ENCODE measurements at regions not wholly inside any gene's neighbourhood (a gene's known extent, or its start where the extent isn't known, plus 50 kb on each side); places are given as distances from the start of the nearest gene placed in this dataset.

GRCh38 chr1:29672416-29673227 is 436.3 kb downstream of the PTPRU start (continued):
- no peak for TF ChIP-seq SREBF2 (IDR thresholded peaks at IDR 0.05)

- no peak for TF ChIP-seq ZSCAN20 (CRISPR knock-in tag; IDR thresholded peaks at IDR 0.05)
- TF ChIP-seq HMGXB4 (CRISPR knock-in tag; IDR thresholded peaks at IDR 0.05; ENCODE audit: borderline replicate concordance): no peak
- no peak for TF ChIP-seq CHD2 (IDR thresholded peaks at IDR 0.05; ENCODE audit: low read length, partially characterized antibody)
- TF ChIP-seq GATA3 (IDR thresholded peaks at IDR 0.05; ENCODE audit: borderline replicate concordance): no peak
- FAIRE-seq (no peak), ATAC-seq (no peak), DNase-seq (ENCODE audit: low read depth in 1 of 2, low spot score in 1 of 2) (no peak)
- ChIA-PET CTCF (no interaction called here), POLR2A (no interaction called here)
- 47% methylated on average over 7 of the region's 14 CpGs for WGBS (ENCODE audit: missing lambda C conversion rate)
- no peak overlapping the region for H3K27ac ChIP-seq
- no peak overlapping the region for H3K4me2 ChIP-seq
- no peaks in the 10 kb centered on the region for H3K4me1 ChIP-seq
- H3K4me3 ChIP-seq: no peak overlapping the region
- no peaks in the 10 kb centered on the region for H3K9me3 ChIP-seq
Observed at GRCh38 chr1:29671446-29672356, 435.4 kb downstream of the PTPRU start.

- H3K27ac ChIP-seq: no peak overlapping the region
- no peak overlapping the region for H3K4me3 ChIP-seq
- TF ChIP-seq FOSL2 (IDR thresholded peaks at IDR 0.05): no peak
- no peak for TF ChIP-seq FOSL2 (CRISPR knock-in tag; IDR thresholded peaks at IDR 0.05)
- TF ChIP-seq ZSCAN20 (CRISPR knock-in tag; IDR thresholded peaks at IDR 0.05): no peak
- no peak for TF ChIP-seq E2F6 (IDR thresholded peaks at IDR 0.05; ENCODE audit: borderline replicate concordance, low read depth)
- TF ChIP-seq PHF8 (IDR thresholded peaks at IDR 0.05; ENCODE audit: borderline replicate concordance, low read depth): no peak
- TF ChIP-seq USF2 (IDR thresholded peaks at IDR 0.05): no peak
- no peak for TF ChIP-seq ESRRA (IDR thresholded peaks at IDR 0.05; ENCODE audit: borderline replicate concordance, low read length)
- no peak for TF ChIP-seq NFE2L2 (conservative IDR thresholded peaks at IDR 0.05; ENCODE audit: low read length)
- no peak for TF ChIP-seq BHLHE40 (IDR thresholded peaks at IDR 0.05; ENCODE audit: low read depth, low read length)
- no peak for TF ChIP-seq MAX (IDR thresholded peaks at IDR 0.05)
- TF ChIP-seq HDAC2 (IDR thresholded peaks at IDR 0.05): no peak
- TF ChIP-seq REST (IDR thresholded peaks at IDR 0.05): no peak
- TF ChIP-seq HEYL (CRISPR knock-in tag; IDR thresholded peaks at IDR 0.05): no peak
- no peak for TF ChIP-seq HES2 (IDR thresholded peaks at IDR 0.05)
- TF ChIP-seq BCL3 (IDR thresholded peaks at IDR 0.05): no peak
- H3K9me3 ChIP-seq: no peaks in the 10 kb centered on the region
- no peak for ATAC-seq
- no peak for FAIRE-seq
- 48% methylated on average over 5 of the region's 7 CpGs for WGBS (ENCODE audit: missing lambda C conversion rate)
- DNase-seq (ENCODE audit: low read depth in 1 of 2, low spot score in 1 of 2): no peak
- H3K4me1 ChIP-seq: no peaks in the 10 kb centered on the region
- POLR2A ChIA-PET: no interaction called here
- CTCF ChIA-PET: interaction anchor here (1.8 kb wide), 1 partner anchor 15 kb away, joined by 4 read pairs; no protein-coding TSS in a partner anchor
- H3K4me2 ChIP-seq: no peak overlapping the region
Observed at GRCh38 chr1:29670752-29671151, 434.4 kb downstream of the PTPRU start.
